ENCODE measurements at regions not wholly inside any gene's neighbourhood (a gene's known extent, or its start where the extent isn't known, plus 50 kb on each side); places are given as distances from the start of the nearest gene placed in this dataset.

- Mint-ChIP-seq H3K9me3 (ENCODE audit: unreplicated experiment) (no peaks in the 10 kb centered on the region), H3K4me3 (ENCODE audit: unreplicated experiment) (no peak overlapping the region), H3K27ac (ENCODE audit: low read depth, unreplicated experiment) (no peak overlapping the region), H3K36me3 (ENCODE audit: insufficient read depth, unreplicated experiment) (no peaks in the 10 kb centered on the region), H3K4me1 (ENCODE audit: insufficient read depth, unreplicated experiment) (no peaks in the 10 kb centered on the region), H3K27me3 (ENCODE audit: insufficient read depth, unreplicated experiment) (peaks cover 11% of the 10 kb centered on the region)
- CTCF ChIA-PET: interaction anchor here (0.6 kb wide), 2 partner anchors 19 to 181 kb away, joined by 3 to 4 read pairs; no protein-coding TSS in a partner anchor
- POLR2A ChIA-PET: no interaction called here
- no peak for TF ChIP-seq CTCF (IDR thresholded peaks at IDR 0.05; ENCODE audit: unreplicated experiment)
- BruUV-seq (replicated peaks): no TSS peak
- no peak for DNase-seq (ENCODE audit: unreplicated experiment)
- intact Hi-C loops (cut with micrococcal nuclease): no loop called here
Observed at GRCh38 chr3:34065901-34066300, 267.5 kb downstream of the PDCD6IP start.

GRCh38 chr3:34066328-34066727 is 267.9 kb downstream of the PDCD6IP start:
- no peak overlapping the region for H3K27ac Mint-ChIP-seq (ENCODE audit: low read depth, unreplicated experiment)
- BruUV-seq (replicated peaks): no TSS peak
- TF ChIP-seq CTCF (IDR thresholded peaks at IDR 0.05; ENCODE audit: unreplicated experiment): no peak
- intact Hi-C loops (cut with micrococcal nuclease): no loop called here
- no peaks in the 10 kb centered on the region for H3K4me1 Mint-ChIP-seq (ENCODE audit: insufficient read depth, unreplicated experiment)
- no peaks in the 10 kb centered on the region for H3K9me3 Mint-ChIP-seq (ENCODE audit: unreplicated experiment)
- H3K36me3 Mint-ChIP-seq (ENCODE audit: insufficient read depth, unreplicated experiment): no peaks in the 10 kb centered on the region
- no peak overlapping the region for H3K4me3 Mint-ChIP-seq (ENCODE audit: unreplicated experiment)
- POLR2A ChIA-PET: interaction anchor here (0.5 kb wide), 1 partner anchor 18 kb away, joined by 3 read pairs; no protein-coding TSS in a partner anchor
- CTCF ChIA-PET: no interaction called here
- DNase-seq (ENCODE audit: unreplicated experiment): no peak
- peaks cover 11% of the 10 kb centered on the region for H3K27me3 Mint-ChIP-seq (ENCODE audit: insufficient read depth, unreplicated experiment)

- BruUV-seq (replicated peaks): no TSS peak
- no peaks in the 10 kb centered on the region for H3K9me3 Mint-ChIP-seq (ENCODE audit: unreplicated experiment)
- peaks cover 11% of the 10 kb centered on the region for H3K27me3 Mint-ChIP-seq (ENCODE audit: insufficient read depth, unreplicated experiment)
- intact Hi-C loops (cut with micrococcal nuclease): no loop called here
- H3K4me3 Mint-ChIP-seq (ENCODE audit: unreplicated experiment): no peak overlapping the region
- no peaks in the 10 kb centered on the region for H3K4me1 Mint-ChIP-seq (ENCODE audit: insufficient read depth, unreplicated experiment)
- DNase-seq (ENCODE audit: unreplicated experiment): no peak
- ChIA-PET POLR2A (interaction anchor here (0.5 kb wide), 1 partner anchor 19 kb away, joined by 3 read pairs; no protein-coding TSS in a partner anchor), CTCF (no interaction called here)
- H3K27ac Mint-ChIP-seq (ENCODE audit: low read depth, unreplicated experiment): no peak overlapping the region
- TF ChIP-seq CTCF (IDR thresholded peaks at IDR 0.05; ENCODE audit: unreplicated experiment): no peak
- no peaks in the 10 kb centered on the region for H3K36me3 Mint-ChIP-seq (ENCODE audit: insufficient read depth, unreplicated experiment)
Observed at GRCh38 chr3:34066999-34067398, 268.6 kb downstream of the PDCD6IP start.

GRCh38 chr3:34067536-34068051 is 269.2 kb downstream of the PDCD6IP start:
- H3K4me1 Mint-ChIP-seq (ENCODE audit: insufficient read depth, unreplicated experiment): no peaks in the 10 kb centered on the region
- intact Hi-C loops (cut with micrococcal nuclease): no loop called here
- H3K36me3 Mint-ChIP-seq (ENCODE audit: insufficient read depth, unreplicated experiment): no peaks in the 10 kb centered on the region
- no peak for DNase-seq (ENCODE audit: unreplicated experiment)
- CTCF ChIA-PET: no interaction called here
- H3K9me3 Mint-ChIP-seq (ENCODE audit: unreplicated experiment): no peaks in the 10 kb centered on the region
- POLR2A ChIA-PET: no interaction called here
- no peak for TF ChIP-seq CTCF (IDR thresholded peaks at IDR 0.05; ENCODE audit: unreplicated experiment)
- no peak overlapping the region for H3K4me3 Mint-ChIP-seq (ENCODE audit: unreplicated experiment)
- H3K27ac Mint-ChIP-seq (ENCODE audit: low read depth, unreplicated experiment): no peak overlapping the region
- H3K27me3 Mint-ChIP-seq (ENCODE audit: insufficient read depth, unreplicated experiment): peaks cover 10% of the 10 kb centered on the region
- no TSS peak for BruUV-seq (replicated peaks)
